Right renal pelvis (tissue), 4 donors: ENCODE measurements at regions not wholly inside any gene's neighbourhood (a gene's known extent, or its start where the extent isn't known, plus 50 kb on each side); places are given as distances from the start of the nearest gene placed in this dataset.

Source experiments
- DNase-seq, 4 donors: peaks; one replicate each; pipeline ENCODE4 v3.0.0-alpha.2; 2013; ENCODE audit warnings: low read depth in 4 of 4, low spot score in 3 of 4, missing footprints in 1 of 4

- DNase-seq = peak; percentile 66 to 82 (median 76)
These were observed 92.4 kb upstream of the RMDN2 start for GRCh38 chr2:37832590-37833197.

- no peak for DNase-seq
These were observed 91.7 kb upstream of the RMDN2 start for GRCh38 chr2:37833423-37833822.

- DNase-seq = no peak
These were observed 88.8 kb upstream of the RMDN2 start for GRCh38 chr2:37836270-37836669.

- DNase-seq = no peak
These were observed 88.4 kb upstream of the RMDN2 start for GRCh38 chr2:37836711-37837110.

DNA sequence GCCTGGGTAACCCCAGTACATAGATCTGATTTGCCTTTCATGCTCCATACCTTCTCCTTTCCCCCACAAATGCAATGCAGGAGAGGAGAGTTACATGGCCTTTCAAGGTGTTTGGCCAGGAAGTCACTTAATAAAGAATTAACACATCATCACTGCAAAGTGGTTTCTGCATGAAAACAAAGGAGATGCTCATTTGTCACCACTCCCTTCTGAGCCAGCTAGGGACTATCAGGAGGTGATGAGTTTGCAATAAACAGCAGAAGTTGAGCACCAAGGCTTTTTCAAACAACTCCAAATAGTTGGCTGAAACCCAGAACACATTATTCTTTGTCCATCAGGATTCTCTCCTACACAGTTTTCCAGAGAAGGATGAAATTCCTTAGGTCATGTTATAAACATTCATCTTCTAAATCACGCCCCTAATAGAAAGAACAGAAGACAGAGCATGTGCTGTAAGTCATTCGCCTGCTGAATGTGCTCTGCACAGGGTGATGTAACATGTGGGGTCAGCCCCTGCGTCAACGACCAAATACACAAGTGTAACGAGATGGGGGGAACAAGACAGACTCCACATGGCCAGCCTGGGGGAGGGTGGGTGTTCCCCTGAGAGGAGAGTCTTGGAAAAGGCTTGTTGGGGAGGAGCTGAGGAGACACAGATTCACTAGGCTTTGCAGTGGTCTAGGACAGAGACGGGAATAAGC is 87.3 kb upstream of the RMDN2 start:
- DNase-seq = peak in 2 of 4 donors; percentile 66 to 77

DNA sequence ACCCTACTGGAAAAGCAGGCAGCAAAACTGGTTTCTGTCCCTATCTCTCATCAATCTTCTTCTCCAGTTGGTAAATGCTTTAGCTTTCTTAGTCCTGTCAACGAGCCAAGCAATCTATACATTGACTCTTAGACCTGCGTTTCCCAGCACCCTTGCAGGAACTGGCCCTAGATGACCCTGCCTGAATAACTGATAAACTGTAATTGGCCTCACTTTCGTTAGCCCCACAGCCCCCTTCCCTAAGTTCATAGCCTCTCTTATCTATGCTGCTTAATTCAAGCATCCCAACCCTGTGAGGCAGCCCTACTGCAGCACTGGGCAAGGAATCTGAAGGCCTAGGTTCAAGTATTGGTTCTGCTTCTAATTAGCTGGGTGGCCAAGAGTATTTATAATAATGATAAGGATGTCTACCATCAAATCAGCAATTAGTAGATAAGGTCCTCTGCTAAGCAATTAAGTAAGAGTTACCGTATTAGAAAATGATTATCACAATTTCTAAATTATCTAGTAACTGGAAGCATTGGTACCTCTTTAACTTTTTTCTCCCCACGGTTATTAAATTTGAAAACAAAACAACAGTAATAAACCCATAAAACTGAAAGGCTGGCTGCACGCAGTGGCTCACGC is 86.4 kb upstream of the RMDN2 start:
- no peak for DNase-seq

- DNase-seq = no peak
These were observed 85.1 kb upstream of the RMDN2 start for GRCh38 chr2:37839991-37840390.

DNA sequence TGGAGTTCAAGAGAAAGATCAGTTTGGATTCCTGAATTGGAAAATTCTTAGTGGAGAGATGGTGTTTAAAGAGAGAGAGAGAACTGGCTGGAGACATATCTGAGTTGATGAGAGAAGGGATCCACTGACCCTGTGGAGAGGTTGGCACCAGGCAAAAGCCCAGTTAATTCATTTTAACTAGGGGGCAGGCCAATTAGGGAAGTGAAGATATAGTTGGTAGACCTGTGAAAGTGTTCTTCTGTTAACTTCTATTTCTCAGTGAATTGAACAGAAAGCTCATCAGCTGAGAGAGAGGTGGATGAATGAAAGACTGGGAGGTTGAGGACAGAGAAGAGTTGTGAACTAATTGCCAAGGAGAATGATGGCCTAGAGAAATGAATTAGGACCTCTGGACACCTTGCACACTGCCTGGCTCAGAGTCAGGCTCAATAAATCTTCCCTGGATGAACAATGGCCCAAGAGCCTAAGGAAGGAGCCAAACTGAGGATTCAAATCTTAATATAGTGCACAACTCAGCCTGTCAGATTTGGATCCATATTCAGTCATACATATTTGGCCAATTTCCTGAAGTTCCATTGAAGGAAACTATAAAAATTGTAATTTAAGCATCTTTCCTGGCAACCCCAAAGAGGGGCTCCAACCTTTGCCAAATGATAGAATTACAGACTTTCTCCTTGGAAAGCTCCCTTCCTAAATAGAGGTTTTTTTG is 82.2 kb upstream of the RMDN2 start:
- DNase-seq = no peak

GRCh38 chr2:37843556-37843955 is 81.5 kb upstream of the RMDN2 start:
- no peak for DNase-seq

- no peak for DNase-seq
These were observed 78.9 kb upstream of the RMDN2 start for GRCh38 chr2:37846207-37846606.

DNA sequence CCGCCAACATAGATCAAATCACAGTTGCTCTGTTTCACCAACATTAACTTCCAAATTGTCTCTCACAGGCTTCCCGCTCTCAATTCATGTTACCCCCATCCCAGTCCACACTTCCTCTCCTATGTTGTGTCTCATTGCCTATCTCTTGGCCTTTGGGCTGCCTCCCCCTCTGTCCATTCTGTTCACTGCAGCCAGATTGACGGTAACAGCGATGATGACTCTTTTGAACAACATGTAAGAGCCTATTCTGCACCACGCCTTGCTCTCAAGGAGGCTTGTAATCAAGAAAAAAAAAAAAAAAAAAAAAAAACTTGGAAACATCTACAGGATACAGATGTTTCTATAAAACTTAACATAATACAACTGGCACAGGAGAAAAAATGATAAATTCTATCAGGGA is 77.3 kb upstream of the RMDN2 start:
- no peak for DNase-seq

- no peak for DNase-seq
These were observed 76.6 kb upstream of the RMDN2 start for GRCh38 chr2:37848451-37848850.

GRCh38 chr2:37849911-37850310 is 75.2 kb upstream of the RMDN2 start:
- no peak for DNase-seq

DNA sequence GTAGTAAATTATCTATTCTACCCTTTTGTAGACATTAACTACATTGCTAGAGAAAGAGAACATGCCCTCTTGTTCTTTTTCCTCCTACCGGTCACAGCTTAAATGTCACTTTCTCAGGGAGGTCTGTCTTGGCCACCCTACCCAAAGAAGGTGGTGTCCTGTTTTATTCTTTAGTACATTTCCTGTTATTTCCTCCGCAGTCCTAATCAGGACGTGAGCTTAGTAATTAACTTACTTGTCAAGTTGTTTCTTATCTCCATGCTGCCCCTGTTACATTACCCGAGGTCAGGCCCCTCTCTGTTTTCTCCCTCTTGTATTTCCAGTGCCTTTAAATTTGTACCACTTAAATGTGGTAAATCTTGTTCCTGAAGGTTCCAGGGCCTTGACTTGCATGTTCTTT is 73.7 kb upstream of the RMDN2 start:
- DNase-seq = no peak

- DNase-seq = no peak
These were observed 73.1 kb upstream of the RMDN2 start for GRCh38 chr2:37851828-37852584.

DNA sequence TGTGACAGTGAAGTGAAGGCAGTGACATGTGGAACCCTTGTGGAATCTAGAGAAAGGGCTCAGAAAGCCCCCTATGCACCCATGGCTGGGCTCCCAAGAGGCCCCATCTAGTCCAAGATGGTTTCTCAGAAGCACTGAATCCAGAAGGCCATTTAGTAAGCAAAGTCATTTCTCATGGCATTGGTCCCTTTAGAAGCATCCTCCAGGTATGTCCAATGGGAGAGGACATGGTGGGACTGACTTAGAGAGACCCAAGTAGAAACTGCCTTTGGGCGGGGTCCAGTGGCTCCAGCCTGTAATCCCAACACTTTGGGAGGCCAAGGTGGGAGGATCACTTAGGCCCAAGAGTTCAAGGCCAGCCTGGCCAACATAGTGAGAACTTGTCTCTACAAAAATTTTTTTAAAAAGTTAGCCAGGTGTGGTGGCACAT is 72.5 kb upstream of the RMDN2 start:
- DNase-seq = no peak

GRCh38 chr2:37854676-37855282 is 70.3 kb upstream of the RMDN2 start:
- DNase-seq = no peak

DNA sequence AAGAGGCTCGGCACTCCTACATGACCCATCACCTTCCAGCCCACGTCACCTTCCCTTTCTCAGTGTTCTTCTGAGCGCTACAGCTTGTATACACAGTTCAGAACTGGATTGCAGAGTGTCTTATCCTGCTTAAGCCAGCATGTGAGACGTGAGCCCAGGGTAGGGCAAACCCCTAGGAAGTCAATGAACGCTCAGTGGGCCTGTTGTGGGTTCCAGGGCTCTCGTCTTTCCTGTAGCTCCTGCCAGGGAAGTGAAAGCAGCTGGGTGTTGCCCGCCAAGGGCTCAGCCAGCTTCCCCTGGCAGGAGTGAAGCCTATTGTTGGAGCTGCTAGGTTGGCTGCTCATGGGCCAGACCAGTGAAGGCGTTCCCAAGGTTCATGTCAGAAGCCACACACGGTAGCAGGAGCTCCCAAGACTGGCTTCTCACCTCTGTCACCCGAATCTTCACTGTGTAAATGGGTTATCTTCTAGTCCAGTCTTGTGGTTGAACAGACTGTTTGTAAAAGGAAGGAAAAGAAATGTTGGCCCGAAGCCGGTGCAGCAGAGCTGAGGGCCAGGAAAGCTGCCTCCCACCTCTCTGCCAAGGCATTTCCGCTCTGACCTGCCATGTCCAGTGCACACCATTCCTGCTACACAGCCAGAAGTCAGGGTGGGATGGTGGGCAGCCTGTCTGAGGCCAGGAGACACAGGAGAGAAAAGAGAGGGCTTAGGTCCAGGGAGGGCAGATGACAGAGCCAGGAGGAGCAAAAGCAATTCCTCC is 69.6 kb upstream of the RMDN2 start:
- DNase-seq = no peak

DNA sequence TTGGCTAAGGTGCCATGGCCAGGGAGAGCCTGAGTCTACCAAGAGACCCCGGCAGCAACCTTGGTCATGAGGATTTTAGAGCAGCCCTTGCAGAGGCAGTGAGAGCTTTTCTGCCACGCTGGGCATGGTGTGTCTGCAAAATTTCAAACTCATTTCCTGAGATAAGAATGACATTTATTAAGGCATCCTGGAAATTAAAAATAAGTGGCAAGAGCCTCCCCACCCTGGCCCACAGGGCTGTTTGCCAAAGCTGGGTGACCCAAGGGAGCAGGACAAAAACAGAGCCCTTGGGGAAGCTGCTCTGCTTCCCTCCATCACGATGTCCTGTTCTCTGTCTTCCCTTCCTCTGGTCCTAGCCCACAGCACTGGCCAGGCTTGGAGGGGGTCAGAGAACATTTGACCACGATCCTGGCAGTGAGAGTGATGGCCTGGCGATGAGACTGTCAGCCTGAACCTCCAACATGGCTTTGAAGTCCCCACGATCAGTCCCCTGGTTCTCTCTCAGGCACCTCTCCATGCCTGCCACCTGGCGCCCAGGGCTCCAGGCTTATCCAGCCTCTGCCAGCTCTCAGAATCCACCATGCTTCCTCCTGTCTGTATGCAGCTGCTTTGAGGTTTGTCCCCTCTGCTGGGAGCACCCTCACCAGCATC is 68.9 kb upstream of the RMDN2 start:
- DNase-seq = no peak
